AG09309 (cell line): ENCODE measurements at regions not wholly inside any gene's neighbourhood (a gene's known extent, or its start where the extent isn't known, plus 50 kb on each side); places are given as distances from the start of the nearest gene placed in this dataset.

Experiments used
- DNase-seq: peaks from one replicate; pipeline ENCODE4 v3.0.0-alpha.2; 2010; ENCODE audit warnings: low read depth
- H3K4me3 ChIP-seq: 2 replicates; pipeline ENCODE4 v1.5.1; 2011; ENCODE audit warnings: mild to moderate bottlenecking, low read depth, low read length, moderate library complexity; ENCODE audit not compliant: control insufficient read depth
- TF ChIP-seq, protein P1 (sequence below): IDR thresholded peaks from 2 replicates; pipeline ENCODE4 v1.5.1; 2011; ENCODE audit warnings: mild to moderate bottlenecking, low read depth, low read length, inconsistent platforms; ENCODE audit not compliant: insufficient read depth, control insufficient read depth; ENCODE audit errors: missing control alignments

DNA sequence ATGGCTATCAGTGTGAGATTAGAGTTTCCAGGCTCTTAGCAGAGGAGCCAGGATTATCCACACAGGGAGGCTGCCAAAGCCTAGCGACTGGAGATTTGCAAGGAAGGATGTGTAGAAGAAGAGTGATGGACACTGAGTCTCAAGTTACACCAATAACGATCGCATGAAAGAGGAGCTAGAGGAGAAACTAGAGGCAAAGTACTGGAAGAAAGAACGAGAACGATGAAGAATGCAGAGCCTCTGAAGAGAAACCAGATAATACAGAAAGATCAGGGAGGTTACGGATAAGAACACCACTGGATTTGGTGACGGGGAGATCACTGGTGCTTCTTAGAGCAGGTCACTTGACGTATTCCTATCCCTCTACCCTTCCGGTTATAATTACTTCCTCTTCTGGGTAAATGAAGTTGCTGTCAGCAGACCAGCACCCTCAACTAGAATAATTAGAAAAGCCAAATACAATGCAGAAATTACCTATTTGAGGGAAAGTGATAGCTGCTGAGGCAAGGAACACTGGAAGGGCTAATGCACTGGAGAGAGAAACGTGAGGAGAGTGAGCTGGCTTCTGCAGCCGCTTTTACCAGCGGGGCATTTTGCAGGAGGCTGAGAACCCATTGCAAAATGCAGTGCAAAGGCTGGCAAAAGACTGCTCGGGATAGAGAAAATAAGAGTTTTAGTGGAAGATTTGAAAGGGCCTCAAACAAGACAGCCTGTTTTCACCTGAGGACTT, 93.1 kb upstream of the HIF1A start:
- H3K4me3 ChIP-seq = no peak overlapping the region
- TF ChIP-seq, protein P1, sequence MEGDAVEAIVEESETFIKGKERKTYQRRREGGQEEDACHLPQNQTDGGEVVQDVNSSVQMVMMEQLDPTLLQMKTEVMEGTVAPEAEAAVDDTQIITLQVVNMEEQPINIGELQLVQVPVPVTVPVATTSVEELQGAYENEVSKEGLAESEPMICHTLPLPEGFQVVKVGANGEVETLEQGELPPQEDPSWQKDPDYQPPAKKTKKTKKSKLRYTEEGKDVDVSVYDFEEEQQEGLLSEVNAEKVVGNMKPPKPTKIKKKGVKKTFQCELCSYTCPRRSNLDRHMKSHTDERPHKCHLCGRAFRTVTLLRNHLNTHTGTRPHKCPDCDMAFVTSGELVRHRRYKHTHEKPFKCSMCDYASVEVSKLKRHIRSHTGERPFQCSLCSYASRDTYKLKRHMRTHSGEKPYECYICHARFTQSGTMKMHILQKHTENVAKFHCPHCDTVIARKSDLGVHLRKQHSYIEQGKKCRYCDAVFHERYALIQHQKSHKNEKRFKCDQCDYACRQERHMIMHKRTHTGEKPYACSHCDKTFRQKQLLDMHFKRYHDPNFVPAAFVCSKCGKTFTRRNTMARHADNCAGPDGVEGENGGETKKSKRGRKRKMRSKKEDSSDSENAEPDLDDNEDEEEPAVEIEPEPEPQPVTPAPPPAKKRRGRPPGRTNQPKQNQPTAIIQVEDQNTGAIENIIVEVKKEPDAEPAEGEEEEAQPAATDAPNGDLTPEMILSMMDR = no peak
- no peak for DNase-seq

DNA sequence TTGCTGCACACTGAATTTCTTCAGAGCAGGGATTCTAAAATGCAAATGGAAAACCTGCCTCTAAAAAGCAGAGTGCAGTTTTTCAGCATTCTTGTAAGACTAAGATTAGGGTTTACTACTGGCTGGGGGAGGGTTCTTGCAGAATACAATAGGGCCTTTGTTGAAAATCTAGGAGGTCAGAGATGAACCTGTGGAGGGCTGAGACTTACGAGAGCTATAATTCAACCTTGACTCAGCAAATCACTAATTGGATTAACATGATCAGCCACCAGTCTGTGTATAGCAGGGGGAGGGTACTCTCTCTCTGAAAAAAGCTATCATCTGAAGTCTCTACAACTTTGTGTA, 92.6 kb upstream of the HIF1A start:
- DNase-seq = no peak
- H3K4me3 ChIP-seq = no peak overlapping the region
- TF ChIP-seq, protein P1 = no peak

DNA sequence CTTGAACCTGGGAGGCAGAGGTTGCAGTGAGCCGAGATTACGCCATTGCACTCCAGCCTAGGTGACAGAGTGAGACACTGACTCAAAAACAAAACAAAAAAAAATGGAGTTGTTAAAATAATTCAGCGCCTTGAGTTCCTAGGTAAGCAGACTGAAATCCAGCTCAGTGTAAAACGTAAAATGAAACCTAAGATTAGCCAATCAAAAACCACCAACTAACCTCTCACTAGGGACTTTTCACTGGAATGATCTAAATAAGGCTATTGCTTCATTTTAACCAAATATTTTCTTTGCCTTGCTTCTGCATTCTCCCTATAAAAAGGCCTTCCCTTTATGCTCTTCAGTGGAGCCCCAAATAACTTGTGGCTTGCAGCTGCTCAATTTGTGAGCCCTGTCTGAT, 91.6 kb upstream of the HIF1A start:
- TF ChIP-seq, protein P1 = no peak
- DNase-seq = no peak
- no peak overlapping the region for H3K4me3 ChIP-seq

- TF ChIP-seq, protein P1 = no peak
- no peak overlapping the region for H3K4me3 ChIP-seq
- no peak for DNase-seq
Observed at GRCh38 chr14:61607570-61608244, 87.6 kb upstream of the HIF1A start.

- DNase-seq = no peak
- TF ChIP-seq, protein P1 = no peak
- H3K4me3 ChIP-seq = no peak overlapping the region
Observed at GRCh38 chr14:61608245-61609165, 86.8 kb upstream of the HIF1A start.

- TF ChIP-seq, protein P1 = no peak
- H3K4me3 ChIP-seq = no peak overlapping the region
- no peak for DNase-seq
Observed at GRCh38 chr14:61609191-61609843, 86.0 kb upstream of the HIF1A start.
